Activated CD4-positive, alpha-beta memory T cell treated with anti-CD3 and anti-CD28 coated beads for 36 hours (primary cell): ENCODE measurements at regions not wholly inside any gene's neighbourhood (a gene's known extent, or its start where the extent isn't known, plus 50 kb on each side); places are given as distances from the start of the nearest gene placed in this dataset.
A peak's percentile ranks its signal among the peaks of the same experiment; 100 is the strongest.
"Not testable (repeated sequence)": the region's sequence is repeated elsewhere in the genome, so short reads cannot be mapped to it uniquely, and the experiment has no call there.

Experiments used
- CTCF ChIA-PET: fragments of 350-600 bp; sonication (Branson Sonifier 250); formaldehyde crosslinking; loops from one replicate; lab custom pipeline; 2021; ENCODE audit warnings: antibody characterized with exemption, inconsistent platforms; lab: Charles Lee
- POLR2A ChIA-PET: fragments of 350-600 bp; sonication (Branson Sonifier 250); formaldehyde crosslinking; loops from one replicate; lab custom pipeline; 2021; ENCODE audit warnings: antibody characterized with exemption; lab: Charles Lee
- DNase-seq: peaks from one replicate; pipeline ENCODE4 v3.0.0-alpha.2; 2020
- H3K27ac Mint-ChIP-seq: one replicate; pipeline ENCODE4 v1.8.0; 2021; ENCODE audit warnings: mixed read lengths
- H3K27me3 Mint-ChIP-seq: one replicate; pipeline ENCODE4 v1.8.0; 2021; ENCODE audit warnings: mixed read lengths
- H3K36me3 Mint-ChIP-seq: one replicate; pipeline ENCODE4 v1.8.0; 2021; ENCODE audit warnings: mixed read lengths
- H3K4me1 Mint-ChIP-seq: one replicate; pipeline ENCODE4 v1.8.0; 2021; ENCODE audit warnings: low read depth, mixed read lengths
- H3K4me3 Mint-ChIP-seq: one replicate; pipeline ENCODE4 v1.8.0; 2021; ENCODE audit warnings: mild to moderate bottlenecking, mixed read lengths
- H3K9me3 Mint-ChIP-seq: one replicate; pipeline ENCODE4 v1.8.0; 2021; ENCODE audit warnings: mixed read lengths
- intact Hi-C: fragments of 100-400 bp; cut with micrococcal nuclease; formaldehyde crosslinking; loops from one replicate; pipeline ENCODE4 v1.15.1; 2023

- Mint-ChIP-seq H3K36me3 (no peaks in the 10 kb centered on the region), H3K27ac (no peak overlapping the region), H3K4me1 (peaks cover 40% of the 10 kb centered on the region), H3K9me3 (peaks cover 10% of the 10 kb centered on the region), H3K4me3 (no peak overlapping the region), H3K27me3 (no peaks in the 10 kb centered on the region)
- ChIA-PET CTCF (interaction anchor here (1.7 kb wide), 1 partner anchor 37 kb away, joined by 7 read pairs; no protein-coding TSS in a partner anchor), POLR2A (no interaction called here)
- DNase-seq: no peak
- intact Hi-C loops: no loop called here
Measured at GRCh38 chr7:359226-359765, 69.3 kb downstream of the FOXL3 start.

DNA sequence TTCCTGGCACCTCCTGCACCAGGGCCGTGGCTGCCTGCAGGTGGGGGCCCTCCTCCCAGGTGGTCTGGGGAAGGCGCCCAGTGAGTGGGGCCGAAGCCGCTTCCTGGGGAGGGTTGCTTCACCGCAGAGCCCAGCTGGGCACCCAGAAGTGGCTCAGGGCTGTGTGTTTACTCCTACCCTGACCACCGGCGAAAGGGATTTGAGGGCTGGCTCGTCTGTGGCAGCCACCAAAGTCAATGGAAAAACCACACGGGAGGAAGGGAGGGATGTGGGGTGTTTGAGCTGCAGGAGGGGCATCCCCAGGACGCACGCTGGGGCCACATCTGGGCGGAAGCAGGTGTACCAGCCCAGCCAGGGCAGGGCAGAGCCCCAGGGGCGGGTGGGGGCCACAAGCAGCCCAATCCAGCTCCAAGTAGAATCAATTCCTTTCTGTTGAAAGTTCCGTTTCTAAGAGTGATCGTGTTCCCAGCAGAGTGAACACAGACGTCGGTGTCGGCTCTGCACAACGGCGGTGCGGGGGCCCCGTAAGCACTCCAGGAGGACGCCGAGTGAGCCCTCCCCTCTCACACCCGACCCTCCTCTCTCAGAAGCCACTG, 69.9 kb downstream of the FOXL3 start:
- DNase-seq: peak; percentile 50
- H3K36me3 Mint-ChIP-seq: no peaks in the 10 kb centered on the region
- intact Hi-C loops: loop anchor here (5.0 to 10.0 kb wide), 2 partner anchors 155 to 242 kb away; partner anchors contain the start of gene PDGFA
- H3K27me3 Mint-ChIP-seq: no peaks in the 10 kb centered on the region
- ChIA-PET CTCF (interaction anchor here (0.8 kb wide), 1 partner anchor 513 kb away, joined by 3 read pairs; no protein-coding TSS in a partner anchor), POLR2A (no interaction called here)
- H3K4me1 Mint-ChIP-seq: peaks cover 46% of the 10 kb centered on the region
- peak overlapping the region; percentile 66 for H3K27ac Mint-ChIP-seq
- peaks cover 10% of the 10 kb centered on the region for H3K9me3 Mint-ChIP-seq
- peak overlapping the region; percentile 55 for H3K4me3 Mint-ChIP-seq

DNA sequence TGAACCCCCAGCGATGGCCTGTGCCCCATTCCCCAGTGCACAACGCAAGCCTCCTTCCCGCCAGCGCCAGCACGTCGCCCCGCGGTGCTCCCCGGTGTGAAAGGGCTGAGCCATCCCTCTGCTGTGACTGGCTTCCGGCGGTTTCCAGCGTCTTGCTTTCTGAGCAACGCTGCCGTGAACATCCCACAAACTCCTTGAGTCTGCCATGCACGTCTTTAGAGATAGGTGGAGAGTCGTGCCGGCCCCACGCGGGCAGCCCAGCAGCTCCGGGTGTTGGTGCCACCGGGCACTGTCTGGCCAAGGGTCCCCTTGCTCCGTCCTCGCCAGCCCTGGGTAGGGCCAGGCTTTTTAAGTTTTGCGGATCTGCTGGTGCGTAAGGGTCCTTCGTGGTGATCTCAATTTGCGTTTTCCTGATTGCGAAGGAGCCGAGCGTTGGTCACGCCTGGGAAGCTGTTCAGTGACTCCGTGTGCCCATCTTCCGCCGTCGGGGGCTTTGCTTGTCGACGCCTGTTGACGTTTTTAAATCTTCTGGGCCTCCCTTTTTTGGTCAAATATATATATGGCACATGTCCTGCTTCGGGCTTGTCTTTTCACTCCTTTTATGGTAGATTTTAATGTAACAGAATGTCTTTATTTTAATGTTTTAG, 70.6 kb downstream of the FOXL3 start:
- H3K27me3 Mint-ChIP-seq: no peaks in the 10 kb centered on the region
- no peaks in the 10 kb centered on the region for H3K36me3 Mint-ChIP-seq
- intact Hi-C loops: loop anchor here (5.0 to 10.0 kb wide), 2 partner anchors 154 to 242 kb away; partner anchors contain the start of gene PDGFA
- ChIA-PET POLR2A (no interaction called here), CTCF (interaction anchor here (0.8 kb wide), 1 partner anchor 513 kb away, joined by 3 read pairs; no protein-coding TSS in a partner anchor)
- H3K9me3 Mint-ChIP-seq: peaks cover 10% of the 10 kb centered on the region
- H3K4me3 Mint-ChIP-seq: peak overlapping the region; percentile 55
- DNase-seq: peak; percentile 74
- H3K4me1 Mint-ChIP-seq: peaks cover 50% of the 10 kb centered on the region
- H3K27ac Mint-ChIP-seq: peak overlapping the region; percentile 66

- H3K9me3 Mint-ChIP-seq, CTCF ChIA-PET, H3K36me3 Mint-ChIP-seq, H3K4me3 Mint-ChIP-seq, H3K27ac Mint-ChIP-seq, H3K27me3 Mint-ChIP-seq, DNase-seq: not testable (repeated sequence)
- H3K4me1 Mint-ChIP-seq: peaks cover 56% of the 10 kb centered on the region
- intact Hi-C loops: loop anchor here (5.0 to 10.0 kb wide), 2 partner anchors 154 to 241 kb away; partner anchors contain the start of gene PDGFA
- POLR2A ChIA-PET: interaction anchor here (2.5 kb wide), 1 partner anchor 9 kb away, joined by 15 read pairs; no protein-coding TSS in a partner anchor
Measured at GRCh38 chr7:361182-361581, 71.2 kb downstream of the FOXL3 start.

- H3K36me3 Mint-ChIP-seq: no peaks in the 10 kb centered on the region
- H3K27me3 Mint-ChIP-seq: no peaks in the 10 kb centered on the region
- intact Hi-C loops: loop anchor here (1.0 to 10.0 kb wide), 3 partner anchors 11 to 240 kb away; partner anchors contain the start of gene PDGFA
- CTCF ChIA-PET: interaction anchor here (1.4 kb wide), 2 partner anchors 19 to 29 kb away, joined by 4 to 7 read pairs; no protein-coding TSS in a partner anchor
- peaks cover 10% of the 10 kb centered on the region for H3K9me3 Mint-ChIP-seq
- peaks cover 62% of the 10 kb centered on the region for H3K4me1 Mint-ChIP-seq
- H3K4me3 Mint-ChIP-seq: peak overlapping the region; percentile 61
- peak overlapping the region; percentile 69 for H3K27ac Mint-ChIP-seq
- POLR2A ChIA-PET: interaction anchor here (2.5 kb wide), 1 partner anchor 10 kb away, joined by 15 read pairs; no protein-coding TSS in a partner anchor
- DNase-seq: no peak
Measured at GRCh38 chr7:361680-362401, 71.9 kb downstream of the FOXL3 start.

GRCh38 chr7:362402-363096, 72.6 kb downstream of the FOXL3 start:
- H3K4me1 Mint-ChIP-seq: peaks cover 64% of the 10 kb centered on the region

GRCh38 chr7:363626-364025, 73.7 kb downstream of the FOXL3 start:
- intact Hi-C loops: loop anchor here (5.0 to 10.0 kb wide), 2 partner anchors 151 to 239 kb away; partner anchors contain the start of gene PDGFA
- POLR2A ChIA-PET: interaction anchor here (2.5 kb wide), 1 partner anchor 12 kb away, joined by 15 read pairs; no protein-coding TSS in a partner anchor
- Mint-ChIP-seq H3K27ac (peak overlapping the region; percentile 8), H3K4me3 (no peak overlapping the region), H3K4me1 (peaks cover 64% of the 10 kb centered on the region), H3K27me3 (no peaks in the 10 kb centered on the region), H3K9me3 (peaks cover 4% of the 10 kb centered on the region), H3K36me3 (no peaks in the 10 kb centered on the region)
- CTCF ChIA-PET: interaction anchor here (1.4 kb wide), 1 partner anchor 17 kb away, joined by 4 read pairs; no protein-coding TSS in a partner anchor
- DNase-seq: peak; percentile 46

More at GRCh38 chr7:362402-363096, 72.6 kb downstream of the FOXL3 start:
- ChIA-PET CTCF (interaction anchor here (1.4 kb wide), 2 partner anchors 18 to 29 kb away, joined by 4 to 7 read pairs; no protein-coding TSS in a partner anchor), POLR2A (interaction anchor here (0.8 to 2.5 kb wide), 2 partner anchors 10 to 242 kb away, joined by 3 to 15 read pairs; no protein-coding TSS in a partner anchor)
- Mint-ChIP-seq H3K36me3 (no peaks in the 10 kb centered on the region), H3K4me3 (peak overlapping the region; percentile 61), H3K27me3 (no peaks in the 10 kb centered on the region), H3K9me3 (peaks cover 10% of the 10 kb centered on the region), H3K27ac (peak overlapping the region; percentile 69)
- peak; percentile 63 for DNase-seq
- intact Hi-C loops: loop anchor here (1.0 to 10.0 kb wide), 3 partner anchors 11 to 240 kb away; partner anchors contain the start of gene PDGFA

GRCh38 chr7:364536-364935, 74.6 kb downstream of the FOXL3 start:
- H3K9me3 Mint-ChIP-seq: no peaks in the 10 kb centered on the region
- intact Hi-C loops: loop anchor here (5.0 to 10.0 kb wide), 2 partner anchors 150 to 238 kb away; partner anchors contain the start of gene PDGFA
- no peaks in the 10 kb centered on the region for H3K36me3 Mint-ChIP-seq
- no peak overlapping the region for H3K4me3 Mint-ChIP-seq
- no peaks in the 10 kb centered on the region for H3K27me3 Mint-ChIP-seq
- POLR2A ChIA-PET: no interaction called here
- no peak overlapping the region for H3K27ac Mint-ChIP-seq
- CTCF ChIA-PET: no interaction called here
- H3K4me1 Mint-ChIP-seq: peaks cover 64% of the 10 kb centered on the region
- DNase-seq: no peak

DNA sequence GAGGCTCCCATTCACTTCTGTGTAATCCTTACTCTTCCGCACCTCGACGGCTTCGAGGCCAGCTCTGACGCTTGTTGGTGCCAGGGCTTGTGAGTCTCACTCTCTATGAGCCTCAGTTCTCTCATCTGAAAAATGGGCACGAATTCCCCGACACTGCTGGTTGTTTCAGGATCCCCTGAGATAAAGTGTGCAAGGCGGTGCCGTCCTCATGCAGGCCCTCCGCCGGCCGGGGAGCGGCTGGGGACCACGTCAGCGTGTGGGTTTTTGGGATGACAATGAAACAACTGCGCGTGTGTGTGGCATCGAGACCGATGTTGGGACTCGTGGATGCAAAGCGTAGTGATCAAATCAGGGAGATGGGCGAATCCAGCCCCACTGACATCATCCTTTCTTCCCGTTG, 75.6 kb downstream of the FOXL3 start:
- POLR2A ChIA-PET: no interaction called here
- no peak overlapping the region for H3K27ac Mint-ChIP-seq
- H3K36me3 Mint-ChIP-seq: no peaks in the 10 kb centered on the region
- peaks cover 55% of the 10 kb centered on the region for H3K4me1 Mint-ChIP-seq
- CTCF ChIA-PET: no interaction called here
- intact Hi-C loops: loop anchor here (10.0 kb wide), 1 partner anchor 149 kb away; the partner anchor contains the start of gene PDGFA
- no peak overlapping the region for H3K4me3 Mint-ChIP-seq
- DNase-seq: no peak
- no peaks in the 10 kb centered on the region for H3K9me3 Mint-ChIP-seq
- H3K27me3 Mint-ChIP-seq: no peaks in the 10 kb centered on the region

DNA sequence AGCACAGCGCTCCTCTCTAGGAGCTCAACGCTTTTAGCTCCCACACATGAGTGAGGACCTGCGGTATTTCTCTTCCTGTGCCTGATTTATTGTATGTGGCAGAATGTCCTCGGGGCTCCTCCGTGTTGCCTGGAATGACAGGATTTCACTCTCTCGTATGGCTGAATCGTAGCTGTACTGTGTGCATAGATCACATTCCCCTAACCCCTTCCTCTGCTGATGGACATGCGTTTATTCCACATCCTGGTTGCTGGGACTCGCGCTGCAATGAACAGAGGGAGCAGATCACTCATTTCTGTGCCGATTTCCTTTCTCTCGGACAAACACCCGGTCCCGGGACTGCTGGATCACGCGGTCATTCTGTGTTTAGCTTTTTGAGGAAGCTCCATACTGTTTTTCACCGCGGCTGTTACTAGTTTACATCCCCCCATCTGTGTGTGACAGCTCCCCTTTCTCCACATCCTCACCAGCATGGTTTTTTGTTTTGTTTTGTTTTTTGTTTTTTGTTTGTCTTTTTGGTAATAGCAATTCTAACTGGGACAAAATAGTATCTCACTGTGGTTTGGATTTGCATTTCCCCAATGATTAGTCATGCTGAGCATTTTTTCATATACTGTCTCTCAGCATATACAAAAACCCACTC, 76.3 kb downstream of the FOXL3 start:
- ChIA-PET CTCF (interaction anchor here (0.6 kb wide), 1 partner anchor 1560 kb away, joined by 4 read pairs; no protein-coding TSS in a partner anchor), POLR2A (no interaction called here)
- Mint-ChIP-seq H3K27me3 (no peaks in the 10 kb centered on the region), H3K27ac (no peak overlapping the region), H3K4me1 (peaks cover 51% of the 10 kb centered on the region), H3K4me3 (peak overlapping the region; percentile 17), H3K9me3 (no peaks in the 10 kb centered on the region), H3K36me3 (no peaks in the 10 kb centered on the region)
- intact Hi-C loops: loop anchor here (10.0 kb wide), 1 partner anchor 149 kb away; the partner anchor contains the start of gene PDGFA
- no peak for DNase-seq
